ENCODE measurements at regions not wholly inside any gene's neighbourhood (a gene's known extent, or its start where the extent isn't known, plus 50 kb on each side); places are given as distances from the start of the nearest gene placed in this dataset.
A peak's percentile ranks its signal among the peaks of the same experiment; 100 is the strongest.

DNA sequence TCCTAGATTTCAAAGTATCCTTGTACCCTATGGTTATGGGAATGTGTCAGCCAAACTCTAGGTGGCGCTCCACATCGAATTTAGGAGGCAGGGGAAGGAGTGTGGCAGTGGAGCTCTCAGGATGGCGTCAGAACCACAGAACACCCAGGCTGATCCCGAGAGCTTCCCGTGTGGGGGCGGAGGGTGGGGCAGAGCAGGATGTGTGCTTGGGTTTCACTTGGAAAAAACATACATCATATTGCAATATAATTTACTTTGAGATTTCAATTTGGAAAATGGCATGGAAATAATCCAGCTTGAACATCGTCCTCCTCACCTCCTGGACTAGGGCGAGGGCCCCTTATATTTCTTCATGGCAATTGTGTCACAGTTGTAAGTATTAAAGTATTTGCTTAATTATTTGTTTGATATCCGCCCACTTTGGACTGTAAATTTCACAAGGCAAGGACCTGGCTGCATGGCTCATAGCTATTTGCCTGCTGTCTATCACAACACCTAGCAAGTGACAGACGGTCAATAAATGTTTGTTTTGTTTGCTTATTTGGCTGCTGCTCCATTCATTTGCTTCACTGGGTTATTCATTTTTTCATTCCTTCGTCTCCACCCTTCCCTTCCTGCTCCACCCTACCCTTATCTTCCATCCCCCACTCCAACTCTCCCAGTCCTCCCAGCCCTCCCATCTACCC lies 221.5 kb upstream of the HMGA2 start:
- TF ChIP-seq, protein P1, sequence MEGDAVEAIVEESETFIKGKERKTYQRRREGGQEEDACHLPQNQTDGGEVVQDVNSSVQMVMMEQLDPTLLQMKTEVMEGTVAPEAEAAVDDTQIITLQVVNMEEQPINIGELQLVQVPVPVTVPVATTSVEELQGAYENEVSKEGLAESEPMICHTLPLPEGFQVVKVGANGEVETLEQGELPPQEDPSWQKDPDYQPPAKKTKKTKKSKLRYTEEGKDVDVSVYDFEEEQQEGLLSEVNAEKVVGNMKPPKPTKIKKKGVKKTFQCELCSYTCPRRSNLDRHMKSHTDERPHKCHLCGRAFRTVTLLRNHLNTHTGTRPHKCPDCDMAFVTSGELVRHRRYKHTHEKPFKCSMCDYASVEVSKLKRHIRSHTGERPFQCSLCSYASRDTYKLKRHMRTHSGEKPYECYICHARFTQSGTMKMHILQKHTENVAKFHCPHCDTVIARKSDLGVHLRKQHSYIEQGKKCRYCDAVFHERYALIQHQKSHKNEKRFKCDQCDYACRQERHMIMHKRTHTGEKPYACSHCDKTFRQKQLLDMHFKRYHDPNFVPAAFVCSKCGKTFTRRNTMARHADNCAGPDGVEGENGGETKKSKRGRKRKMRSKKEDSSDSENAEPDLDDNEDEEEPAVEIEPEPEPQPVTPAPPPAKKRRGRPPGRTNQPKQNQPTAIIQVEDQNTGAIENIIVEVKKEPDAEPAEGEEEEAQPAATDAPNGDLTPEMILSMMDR (IDR thresholded peaks at IDR 0.05): peak; percentile 62

DNA sequence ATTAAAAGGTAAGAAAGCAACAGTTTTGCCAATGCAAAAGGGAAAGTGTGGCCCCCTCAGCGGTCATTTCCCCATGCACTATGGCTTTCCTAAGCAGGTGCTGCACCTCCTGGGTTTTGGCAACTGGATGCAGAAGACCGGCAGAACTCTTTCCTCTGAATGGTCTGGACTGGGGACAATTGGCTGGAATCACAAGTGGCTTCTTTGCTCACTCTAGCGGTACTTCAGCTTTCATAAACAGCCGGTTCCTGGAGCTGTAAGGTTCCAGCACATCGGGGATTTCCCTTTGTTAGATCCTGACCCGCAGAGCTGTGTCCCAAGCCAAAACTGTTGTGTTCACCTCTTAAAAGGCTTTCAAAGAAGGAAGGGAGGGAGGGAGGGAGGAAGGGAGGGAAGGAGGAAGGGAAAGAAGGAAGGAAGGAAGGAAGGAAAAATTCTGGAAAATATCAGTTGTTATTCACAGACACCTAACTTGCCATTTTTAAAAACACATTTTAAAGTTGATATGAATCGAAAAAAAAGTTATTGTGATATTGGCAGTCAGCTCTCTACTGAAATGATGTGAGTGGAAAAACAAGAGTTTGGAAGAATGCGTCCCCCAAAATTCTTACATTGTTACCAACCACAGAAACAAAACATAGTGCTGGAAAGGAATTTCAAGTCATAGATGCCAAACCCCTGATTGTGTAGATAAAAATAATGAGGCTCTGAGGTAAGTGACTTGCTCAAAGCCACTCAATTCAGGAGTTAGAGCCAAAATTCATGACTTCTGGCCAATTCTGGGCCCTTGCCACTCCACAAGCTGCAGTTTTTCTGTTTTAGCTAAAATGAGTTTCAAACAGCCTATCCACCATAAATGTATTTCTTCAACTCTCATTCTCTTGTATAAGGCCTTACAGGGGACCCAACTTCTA lies 220.6 kb upstream of the HMGA2 start:
- TF ChIP-seq, protein P1 (IDR thresholded peaks at IDR 0.05): no peak

DNA sequence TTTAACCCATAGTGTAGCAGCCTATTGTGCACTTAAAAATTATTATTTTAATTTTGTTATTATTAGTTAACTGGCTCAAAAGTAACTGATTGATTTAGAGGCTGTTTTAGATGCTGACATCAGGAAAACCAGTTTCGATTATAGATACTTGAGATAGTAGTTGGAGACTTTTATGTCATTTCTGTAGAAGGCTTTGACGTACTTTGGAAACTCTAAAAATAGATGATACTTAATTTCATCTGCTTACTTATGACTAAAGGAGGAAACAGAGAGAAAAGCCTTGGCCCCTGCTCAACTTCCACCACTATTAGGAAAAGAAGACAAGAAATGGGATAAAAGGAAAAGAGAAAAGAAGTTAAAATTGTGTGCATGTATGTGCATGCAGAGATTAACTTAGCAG lies 219.3 kb upstream of the HMGA2 start:
- TF ChIP-seq, protein P1 (IDR thresholded peaks at IDR 0.05): no peak

DNA sequence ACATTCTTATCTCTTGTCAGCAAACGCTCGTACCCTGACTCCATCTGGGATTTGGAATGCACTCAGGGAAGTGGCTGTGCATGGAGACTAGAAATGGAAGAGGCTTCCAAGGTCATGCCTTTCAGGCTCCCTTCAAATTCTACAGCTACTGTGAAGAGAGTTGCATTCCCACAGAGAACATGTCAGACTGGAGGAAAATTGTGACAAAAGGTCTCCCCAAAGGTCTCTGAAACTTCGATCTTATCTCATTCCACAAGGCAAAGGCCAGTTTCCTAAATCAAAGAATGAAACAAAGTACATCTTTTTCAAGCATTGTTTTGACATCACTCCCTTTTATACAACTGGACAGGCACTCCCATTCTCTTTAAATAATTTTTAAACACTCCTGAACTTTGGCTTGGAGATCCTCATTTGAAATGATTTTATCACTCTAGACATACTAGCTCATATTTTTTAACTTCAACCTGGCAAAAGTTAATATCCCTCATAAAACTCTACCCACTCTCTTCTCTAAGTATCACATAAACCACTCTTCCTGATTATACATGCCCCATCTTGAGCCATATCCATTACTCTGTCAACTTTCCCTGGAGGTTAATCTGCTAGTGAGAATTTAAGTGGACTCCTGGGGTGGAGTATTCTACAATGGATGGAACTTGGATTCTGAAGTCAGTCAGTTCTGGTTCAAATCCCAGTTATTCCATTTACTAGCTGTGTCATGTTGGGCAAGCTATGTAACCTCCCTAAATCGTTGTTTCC lies 218.1 kb upstream of the HMGA2 start:
- TF ChIP-seq, protein P1 (IDR thresholded peaks at IDR 0.05): no peak

DNA sequence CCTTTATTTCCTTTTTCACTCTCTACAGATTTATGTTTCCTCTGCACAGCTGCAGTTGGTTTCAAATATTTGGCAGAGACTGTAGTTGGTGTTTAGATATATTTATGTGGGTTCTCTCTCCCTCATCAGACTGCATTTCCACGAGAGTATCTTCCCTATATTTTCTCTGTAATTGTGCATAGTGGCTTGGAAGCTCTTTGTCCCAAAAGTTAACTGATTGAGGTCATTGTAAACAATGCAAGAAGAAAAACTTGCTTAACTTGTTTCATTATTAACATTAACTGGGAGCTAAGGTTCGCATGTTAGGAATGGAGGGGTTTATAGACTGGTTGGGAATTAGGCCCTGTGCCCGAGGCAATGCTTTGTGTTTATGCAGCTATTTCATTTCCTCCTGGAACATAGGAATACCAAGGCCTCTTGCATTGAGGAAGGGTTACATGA lies 216.9 kb upstream of the HMGA2 start:
- TF ChIP-seq, protein P1 (IDR thresholded peaks at IDR 0.05): no peak

DNA sequence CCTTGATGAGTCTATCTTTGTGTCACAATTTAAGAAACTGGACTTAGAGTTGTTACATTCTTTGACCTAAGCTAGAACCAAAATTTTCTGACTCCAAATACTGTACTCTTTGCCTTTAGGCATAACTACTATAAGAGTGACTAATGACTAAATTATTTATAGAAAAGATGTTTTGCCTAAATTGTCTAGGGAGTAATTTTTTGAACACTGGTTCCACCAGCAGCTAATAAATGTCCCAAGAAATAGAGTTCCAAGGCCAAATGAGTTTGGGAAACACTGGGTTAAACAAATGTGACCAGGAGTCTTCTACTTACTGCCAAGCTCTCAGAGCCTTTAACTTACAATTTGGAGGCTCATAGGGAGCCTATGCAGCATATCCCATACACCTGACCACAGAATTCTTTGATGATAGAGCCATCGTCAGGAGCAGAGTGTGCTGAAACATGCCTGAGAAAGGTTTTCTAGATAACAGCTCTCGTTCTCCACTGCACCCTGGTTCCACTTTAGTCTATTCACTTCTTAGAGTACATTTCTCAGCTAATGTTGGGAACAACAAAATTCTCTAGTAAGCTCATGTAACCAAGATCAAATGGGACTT lies 215.9 kb upstream of the HMGA2 start:
- TF ChIP-seq, protein P1 (IDR thresholded peaks at IDR 0.05): no peak

DNA sequence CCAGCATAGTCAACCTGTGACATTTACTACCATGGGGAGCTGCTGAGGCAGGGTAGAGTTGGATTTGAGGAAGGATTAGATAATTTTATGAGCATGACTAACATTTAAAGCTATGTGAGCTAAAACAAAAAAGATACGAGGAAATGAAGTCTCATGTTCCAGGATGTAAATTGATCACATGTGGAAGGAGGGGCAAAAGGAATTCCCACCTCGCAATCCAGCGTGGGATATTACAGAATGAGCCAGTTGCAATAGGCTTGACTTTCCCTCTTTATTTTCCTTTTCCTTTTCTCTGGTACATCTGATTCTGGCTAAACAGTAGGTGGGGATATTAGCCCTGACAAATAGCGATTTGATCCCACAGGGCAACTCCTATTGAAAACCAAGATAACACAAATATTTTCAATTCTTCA lies 214.9 kb upstream of the HMGA2 start:
- TF ChIP-seq, protein P1 (IDR thresholded peaks at IDR 0.05): no peak

Data from LNCAP (cell line).